ENCODE measurements at regions not wholly inside any gene's neighbourhood (a gene's known extent, or its start where the extent isn't known, plus 50 kb on each side); places are given as distances from the start of the nearest gene placed in this dataset.

DNA sequence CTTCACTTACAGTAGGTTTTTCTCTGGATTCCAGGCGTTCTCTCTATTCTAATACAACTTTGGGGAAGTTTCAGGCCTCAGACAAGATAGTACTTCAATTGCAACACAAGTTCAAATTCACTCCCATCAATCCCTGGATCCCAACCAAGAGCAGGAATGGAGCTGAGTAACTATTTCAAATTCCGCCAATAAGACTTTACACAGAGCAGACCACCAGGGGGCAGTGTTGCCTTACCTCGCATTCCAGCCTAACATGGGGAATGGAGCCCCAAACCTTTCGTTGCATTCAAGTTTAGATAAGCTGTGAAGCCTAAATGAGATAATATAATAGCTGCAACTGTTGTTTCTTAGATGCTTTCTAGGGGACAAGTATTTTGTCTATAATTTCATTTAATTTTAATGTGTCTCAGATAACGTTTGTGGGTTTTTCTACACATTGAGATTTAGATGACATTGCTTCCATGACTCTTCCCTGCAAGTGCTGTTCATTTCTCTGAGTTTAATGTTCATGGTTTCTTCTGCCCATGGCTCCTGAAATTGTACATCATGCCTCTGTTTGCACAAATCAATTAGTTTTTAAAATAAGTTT is 186.7 kb downstream of the NSUN3 start:
- no peak for TF ChIP-seq EZH2 (IDR thresholded peaks at IDR 0.05; ENCODE audit: low read length)
- TF ChIP-seq, protein P1, sequence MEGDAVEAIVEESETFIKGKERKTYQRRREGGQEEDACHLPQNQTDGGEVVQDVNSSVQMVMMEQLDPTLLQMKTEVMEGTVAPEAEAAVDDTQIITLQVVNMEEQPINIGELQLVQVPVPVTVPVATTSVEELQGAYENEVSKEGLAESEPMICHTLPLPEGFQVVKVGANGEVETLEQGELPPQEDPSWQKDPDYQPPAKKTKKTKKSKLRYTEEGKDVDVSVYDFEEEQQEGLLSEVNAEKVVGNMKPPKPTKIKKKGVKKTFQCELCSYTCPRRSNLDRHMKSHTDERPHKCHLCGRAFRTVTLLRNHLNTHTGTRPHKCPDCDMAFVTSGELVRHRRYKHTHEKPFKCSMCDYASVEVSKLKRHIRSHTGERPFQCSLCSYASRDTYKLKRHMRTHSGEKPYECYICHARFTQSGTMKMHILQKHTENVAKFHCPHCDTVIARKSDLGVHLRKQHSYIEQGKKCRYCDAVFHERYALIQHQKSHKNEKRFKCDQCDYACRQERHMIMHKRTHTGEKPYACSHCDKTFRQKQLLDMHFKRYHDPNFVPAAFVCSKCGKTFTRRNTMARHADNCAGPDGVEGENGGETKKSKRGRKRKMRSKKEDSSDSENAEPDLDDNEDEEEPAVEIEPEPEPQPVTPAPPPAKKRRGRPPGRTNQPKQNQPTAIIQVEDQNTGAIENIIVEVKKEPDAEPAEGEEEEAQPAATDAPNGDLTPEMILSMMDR (optimal IDR thresholded peaks at IDR 0.05 in 1 of 3, IDR thresholded peaks at IDR 0.05 in 1 of 3, conservative IDR thresholded peaks at IDR 0.05 in 1 of 3; ENCODE audit: extremely low read depth in 1 of 3, insufficient read depth in 2 of 3, low read length in 3 of 3), result peak; percentile 82 to 94 (median 93)
- Histone ChIP-seq H3K4me3 (ENCODE audit: control insufficient read depth in 2 of 3, extremely low read depth in 1 of 3, insufficient read depth in 2 of 3, low read depth in 1 of 3, low read length in 3 of 3) (no peak overlapping the region), H2AFZ (ENCODE audit: control insufficient read depth, low read length) (no peak overlapping the region), H3K4me1 (ENCODE audit: control insufficient read depth, extremely low read depth, insufficient read depth, low read length) (no peaks in the 10 kb centered on the region), H3K9me1 (ENCODE audit: control insufficient read depth, extremely low read depth, insufficient read depth, low read length) (no peaks in the 10 kb centered on the region), H3K27ac (ENCODE audit: control insufficient read depth, insufficient read depth, low read length) (no peak overlapping the region), H3K27me3 (ENCODE audit: control insufficient read depth, extremely low read depth, insufficient read depth, low read length) (peaks cover 13% of the 10 kb centered on the region), H3K79me2 (ENCODE audit: control insufficient read depth, insufficient read depth, low read length) (no peaks in the 10 kb centered on the region), H4K20me1 (ENCODE audit: control insufficient read depth, extremely low read depth, insufficient read depth, low read length) (no peaks in the 10 kb centered on the region), H3K36me3 (ENCODE audit: control insufficient read depth in 2 of 2, extremely low read depth in 1 of 2, insufficient read depth in 2 of 2, low read length in 2 of 2) (no peaks in the 10 kb centered on the region), H3K9ac (ENCODE audit: control insufficient read depth, extremely low read depth, insufficient read depth, low read length) (no peak overlapping the region), H3K9me3 (ENCODE audit: control insufficient read depth, low read depth, low read length) (no peaks in the 10 kb centered on the region), H3K4me2 (ENCODE audit: control insufficient read depth, extremely low read depth, insufficient read depth, low read depth, low read length) (no peak overlapping the region)
- DNase-seq (ENCODE audit: low read depth, low spot score), result no peak
- peak; percentile 79 for FAIRE-seq
- dilution Hi-C loops (cut with MboI; ENCODE audit: extremely low pct_ligation_motif_present, low sequenced_read_pairs), result no loop called here

GRCh38 chr3:94251566-94251965 is 188.7 kb downstream of the NSUN3 start:
- no peak overlapping the region for H3K4me3 ChIP-seq (ENCODE audit: control insufficient read depth in 2 of 3, extremely low read depth in 1 of 3, insufficient read depth in 2 of 3, low read depth in 1 of 3, low read length in 3 of 3)
- no peak overlapping the region for H3K27ac ChIP-seq (ENCODE audit: control insufficient read depth, insufficient read depth, low read length)
- H3K79me2 ChIP-seq (ENCODE audit: control insufficient read depth, insufficient read depth, low read length), result no peaks in the 10 kb centered on the region
- no peak for FAIRE-seq
- H3K9ac ChIP-seq (ENCODE audit: control insufficient read depth, extremely low read depth, insufficient read depth, low read length), result no peak overlapping the region
- H3K9me3 ChIP-seq (ENCODE audit: control insufficient read depth, low read depth, low read length), result no peaks in the 10 kb centered on the region
- dilution Hi-C loops (cut with MboI; ENCODE audit: extremely low pct_ligation_motif_present, low sequenced_read_pairs), result no loop called here
- no peaks in the 10 kb centered on the region for H3K4me1 ChIP-seq (ENCODE audit: control insufficient read depth, extremely low read depth, insufficient read depth, low read length)
- DNase-seq (ENCODE audit: low read depth, low spot score), result no peak
- peaks cover 5% of the 10 kb centered on the region for H3K27me3 ChIP-seq (ENCODE audit: control insufficient read depth, extremely low read depth, insufficient read depth, low read length)
- no peak for TF ChIP-seq EZH2 (IDR thresholded peaks at IDR 0.05; ENCODE audit: low read length)
- TF ChIP-seq, protein P1 (optimal IDR thresholded peaks at IDR 0.05 in 1 of 3, IDR thresholded peaks at IDR 0.05 in 1 of 3, conservative IDR thresholded peaks at IDR 0.05 in 1 of 3; ENCODE audit: extremely low read depth in 1 of 3, insufficient read depth in 2 of 3, low read length in 3 of 3), result no peak
- no peaks in the 10 kb centered on the region for H4K20me1 ChIP-seq (ENCODE audit: control insufficient read depth, extremely low read depth, insufficient read depth, low read length)
- H3K4me2 ChIP-seq (ENCODE audit: control insufficient read depth, extremely low read depth, insufficient read depth, low read depth, low read length), result no peak overlapping the region
- no peak overlapping the region for H2AFZ ChIP-seq (ENCODE audit: control insufficient read depth, low read length)
- H3K36me3 ChIP-seq (ENCODE audit: control insufficient read depth in 2 of 2, extremely low read depth in 1 of 2, insufficient read depth in 2 of 2, low read length in 2 of 2), result no peaks in the 10 kb centered on the region
- no peaks in the 10 kb centered on the region for H3K9me1 ChIP-seq (ENCODE audit: control insufficient read depth, extremely low read depth, insufficient read depth, low read length)

Data from keratinocyte (primary cell).